GM12892 (cell line): ENCODE measurements at regions not wholly inside any gene's neighbourhood (a gene's known extent, or its start where the extent isn't known, plus 50 kb on each side); places are given as distances from the start of the nearest gene placed in this dataset.

Experiments used
- POLR2A ChIP-seq: IDR thresholded peaks from 2 replicates; pipeline ENCODE4 v1.6.1; 2011; ENCODE audit warnings: low read depth, low read length, control low read depth
- POLR2AphosphoS5 ChIP-seq: IDR thresholded peaks from 2 replicates; pipeline ENCODE4 v1.6.1; 2011; ENCODE audit warnings: low read depth, low read length, control low read depth
- TAF1 ChIP-seq: IDR thresholded peaks from 2 replicates; pipeline ENCODE4 v1.6.1; 2011; ENCODE audit warnings: low read depth, mild to moderate bottlenecking, control low read depth, low read length, borderline replicate concordance

DNA sequence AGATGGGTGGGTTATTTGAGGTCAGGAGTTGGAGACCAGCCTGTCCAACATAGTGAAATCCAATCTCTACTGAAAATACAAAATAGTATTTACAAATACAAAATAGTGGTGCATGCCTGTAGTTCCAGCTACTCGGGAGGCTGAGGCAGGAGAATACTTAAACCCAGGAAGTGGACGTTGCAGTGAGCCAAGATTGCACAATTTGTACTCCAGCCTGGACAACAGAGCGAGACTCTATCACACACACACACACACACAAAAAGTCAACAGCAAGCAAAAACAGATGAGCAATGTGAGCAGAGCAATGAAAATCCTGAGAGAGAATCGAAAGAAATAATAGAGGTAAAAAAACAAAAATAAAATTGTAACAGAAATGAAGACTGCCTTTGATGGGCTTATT lies 168.8 kb downstream of the PCDH18 start:
- TF ChIP-seq POLR2A: no peak
- TF ChIP-seq TAF1: no peak
- TF ChIP-seq POLR2AphosphoS5: no peak
